ENCODE measurements at regions not wholly inside any gene's neighbourhood (a gene's known extent, or its start where the extent isn't known, plus 50 kb on each side); places are given as distances from the start of the nearest gene placed in this dataset.

DNA sequence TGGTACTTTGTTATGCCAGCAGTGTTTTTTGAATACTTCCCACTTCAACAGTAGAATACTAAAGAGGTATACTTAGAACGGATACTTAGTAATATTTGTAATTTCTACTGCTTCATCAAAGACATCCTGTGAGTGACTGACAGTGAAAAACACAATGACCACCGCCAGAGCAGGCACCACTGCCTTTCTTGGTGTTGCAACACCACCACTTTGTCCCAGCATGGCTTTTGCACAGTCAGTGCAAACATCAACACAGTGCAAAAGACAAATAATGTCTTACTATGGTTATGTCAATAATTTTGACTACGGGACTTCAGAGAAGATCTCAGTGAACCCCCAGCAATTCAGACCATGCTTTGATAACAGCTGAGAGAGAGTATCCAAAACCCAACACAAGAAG, 220.5 kb downstream of the RBM26 start:
- TF ChIP-seq, protein P1, sequence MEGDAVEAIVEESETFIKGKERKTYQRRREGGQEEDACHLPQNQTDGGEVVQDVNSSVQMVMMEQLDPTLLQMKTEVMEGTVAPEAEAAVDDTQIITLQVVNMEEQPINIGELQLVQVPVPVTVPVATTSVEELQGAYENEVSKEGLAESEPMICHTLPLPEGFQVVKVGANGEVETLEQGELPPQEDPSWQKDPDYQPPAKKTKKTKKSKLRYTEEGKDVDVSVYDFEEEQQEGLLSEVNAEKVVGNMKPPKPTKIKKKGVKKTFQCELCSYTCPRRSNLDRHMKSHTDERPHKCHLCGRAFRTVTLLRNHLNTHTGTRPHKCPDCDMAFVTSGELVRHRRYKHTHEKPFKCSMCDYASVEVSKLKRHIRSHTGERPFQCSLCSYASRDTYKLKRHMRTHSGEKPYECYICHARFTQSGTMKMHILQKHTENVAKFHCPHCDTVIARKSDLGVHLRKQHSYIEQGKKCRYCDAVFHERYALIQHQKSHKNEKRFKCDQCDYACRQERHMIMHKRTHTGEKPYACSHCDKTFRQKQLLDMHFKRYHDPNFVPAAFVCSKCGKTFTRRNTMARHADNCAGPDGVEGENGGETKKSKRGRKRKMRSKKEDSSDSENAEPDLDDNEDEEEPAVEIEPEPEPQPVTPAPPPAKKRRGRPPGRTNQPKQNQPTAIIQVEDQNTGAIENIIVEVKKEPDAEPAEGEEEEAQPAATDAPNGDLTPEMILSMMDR (IDR thresholded peaks at IDR 0.05) = no peak
- TF ChIP-seq, protein P2, sequence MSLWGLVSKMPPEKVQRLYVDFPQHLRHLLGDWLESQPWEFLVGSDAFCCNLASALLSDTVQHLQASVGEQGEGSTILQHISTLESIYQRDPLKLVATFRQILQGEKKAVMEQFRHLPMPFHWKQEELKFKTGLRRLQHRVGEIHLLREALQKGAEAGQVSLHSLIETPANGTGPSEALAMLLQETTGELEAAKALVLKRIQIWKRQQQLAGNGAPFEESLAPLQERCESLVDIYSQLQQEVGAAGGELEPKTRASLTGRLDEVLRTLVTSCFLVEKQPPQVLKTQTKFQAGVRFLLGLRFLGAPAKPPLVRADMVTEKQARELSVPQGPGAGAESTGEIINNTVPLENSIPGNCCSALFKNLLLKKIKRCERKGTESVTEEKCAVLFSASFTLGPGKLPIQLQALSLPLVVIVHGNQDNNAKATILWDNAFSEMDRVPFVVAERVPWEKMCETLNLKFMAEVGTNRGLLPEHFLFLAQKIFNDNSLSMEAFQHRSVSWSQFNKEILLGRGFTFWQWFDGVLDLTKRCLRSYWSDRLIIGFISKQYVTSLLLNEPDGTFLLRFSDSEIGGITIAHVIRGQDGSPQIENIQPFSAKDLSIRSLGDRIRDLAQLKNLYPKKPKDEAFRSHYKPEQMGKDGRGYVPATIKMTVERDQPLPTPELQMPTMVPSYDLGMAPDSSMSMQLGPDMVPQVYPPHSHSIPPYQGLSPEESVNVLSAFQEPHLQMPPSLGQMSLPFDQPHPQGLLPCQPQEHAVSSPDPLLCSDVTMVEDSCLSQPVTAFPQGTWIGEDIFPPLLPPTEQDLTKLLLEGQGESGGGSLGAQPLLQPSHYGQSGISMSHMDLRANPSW (CRISPR knock-in tag; conservative IDR thresholded peaks at IDR 0.05; ENCODE audit: low read depth) = no peak
